GM19035 (cell line): ENCODE measurements at regions not wholly inside any gene's neighbourhood (a gene's known extent, or its start where the extent isn't known, plus 50 kb on each side); places are given as distances from the start of the nearest gene placed in this dataset.
"Not testable (repeated sequence)": the region's sequence is repeated elsewhere in the genome, so short reads cannot be mapped to it uniquely, and the experiment has no call there.

Experiments
- ATAC-seq: cut with Tn5 transposase; IDR thresholded peaks from one replicate; pipeline ENCODE4 v1.9.1; 2021; ENCODE audit not compliant: unreplicated experiment

DNA sequence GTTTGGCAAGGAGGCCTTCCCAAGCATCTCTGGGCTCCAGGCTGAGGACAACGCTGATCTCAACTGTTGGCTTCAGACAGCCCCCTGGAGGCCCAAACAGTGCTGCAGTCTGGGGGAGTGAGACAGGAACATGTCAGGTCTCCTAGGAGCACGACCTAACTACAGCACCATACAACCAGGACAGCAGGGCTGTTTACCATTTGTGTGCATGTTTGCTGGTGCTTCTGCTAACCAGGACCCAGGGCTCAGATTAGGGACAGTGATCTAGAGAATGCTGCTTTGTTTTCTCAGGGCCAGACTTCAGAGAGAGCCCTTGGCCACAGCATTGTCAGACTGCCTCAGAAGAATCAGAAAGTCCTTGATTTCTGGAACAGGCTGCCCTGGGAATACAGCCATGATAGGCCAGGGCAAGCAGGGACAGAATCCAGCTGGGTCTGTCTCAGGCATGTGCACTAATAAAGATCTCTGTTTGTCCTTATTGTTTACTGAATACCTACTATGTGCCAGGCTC, 126.5 kb downstream of the VPREB1 start:
- no peak for ATAC-seq

DNA sequence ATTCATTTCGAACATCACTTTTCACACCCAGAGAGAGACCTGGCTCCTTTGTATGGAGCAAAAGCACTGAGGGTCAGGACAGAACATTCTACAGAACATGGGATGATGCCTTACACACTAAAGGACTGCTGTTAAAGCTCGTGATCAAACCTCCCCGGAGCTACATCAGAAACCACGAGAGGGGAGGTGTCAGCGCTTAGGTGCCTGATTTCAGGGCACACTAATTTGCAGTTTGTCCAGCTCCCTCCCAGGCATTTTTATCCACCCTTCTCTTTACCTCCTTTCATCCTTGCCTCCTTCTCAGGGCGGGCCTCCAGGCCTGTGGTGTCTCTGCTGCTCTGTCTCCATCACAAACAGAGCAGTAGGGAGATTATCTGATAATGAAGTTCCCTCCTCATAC, 127.5 kb downstream of the VPREB1 start:
- no peak for ATAC-seq

- ATAC-seq = no peak
Measured at GRCh38 chr22:22374163-22374562, 129.6 kb downstream of the VPREB1 start.

- ATAC-seq = no peak
Measured at GRCh38 chr22:22374579-22374978, 130.0 kb downstream of the VPREB1 start.

DNA sequence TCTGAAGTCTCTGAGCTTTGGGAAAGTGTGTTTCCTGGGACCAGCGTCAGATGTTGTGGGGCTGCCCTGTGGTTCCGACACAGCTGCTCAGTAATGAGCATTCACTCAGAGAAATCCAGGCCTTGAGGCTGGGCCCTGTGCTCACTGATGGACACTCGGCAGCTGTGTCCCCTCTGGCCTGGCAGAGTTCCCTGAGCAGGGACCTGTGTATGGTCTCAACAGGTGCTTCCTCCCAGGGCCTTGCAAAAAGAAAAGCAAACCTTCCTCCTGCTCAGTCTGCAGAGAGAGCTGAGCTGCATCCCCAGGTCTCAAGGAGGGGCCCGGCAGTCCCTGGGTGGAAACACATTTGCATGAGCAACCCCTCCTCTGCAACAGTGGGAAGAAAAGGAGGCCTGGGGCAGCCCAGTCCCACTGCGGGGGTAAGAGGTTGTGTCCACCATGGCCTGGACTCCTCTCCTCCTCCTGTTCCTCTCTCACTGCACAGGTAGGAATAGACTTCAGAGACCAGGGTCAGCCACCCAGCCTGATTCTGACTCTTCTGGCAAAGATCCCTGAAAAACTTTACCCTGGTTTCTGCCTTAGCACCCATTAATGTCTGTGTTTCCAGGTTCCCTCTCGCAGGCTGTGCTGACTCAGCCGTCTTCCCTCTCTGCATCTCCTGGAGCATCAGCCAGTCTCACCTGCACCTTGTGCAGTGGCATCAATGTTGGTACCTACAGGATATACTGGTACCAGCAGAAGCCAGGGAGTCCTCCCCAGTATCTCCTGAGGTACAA, 131.2 kb downstream of the VPREB1 start:
- no peak for ATAC-seq

GRCh38 chr22:22376352-22376706, 131.7 kb downstream of the VPREB1 start:
- ATAC-seq = no peak

DNA sequence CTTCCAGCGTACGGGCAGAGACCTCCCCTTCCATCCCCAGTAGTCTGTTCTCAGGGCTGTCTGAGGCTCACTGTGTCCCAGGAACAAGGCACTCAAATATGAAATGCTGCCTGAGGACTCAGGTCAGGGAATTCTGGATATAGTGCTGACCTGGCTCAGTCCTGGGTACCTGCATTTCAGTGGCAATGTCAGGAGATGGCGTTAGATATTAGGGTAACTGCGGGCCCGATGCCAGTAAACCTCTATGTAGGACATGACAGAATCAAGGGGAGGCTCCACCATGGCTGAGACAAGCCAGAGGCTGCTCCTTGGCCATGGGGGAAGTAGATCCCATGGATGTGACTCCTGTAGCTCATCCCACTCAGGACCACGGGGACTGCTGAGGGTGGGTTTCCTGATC, 131.7 kb downstream of the ZNF280B start:
- ATAC-seq = not testable (repeated sequence)

- ATAC-seq = no peak
Measured at GRCh38 chr22:22377335-22377734, 131.2 kb downstream of the ZNF280B start.

GRCh38 chr22:22378446-22379415, 129.8 kb downstream of the ZNF280B start:
- ATAC-seq = no peak

DNA sequence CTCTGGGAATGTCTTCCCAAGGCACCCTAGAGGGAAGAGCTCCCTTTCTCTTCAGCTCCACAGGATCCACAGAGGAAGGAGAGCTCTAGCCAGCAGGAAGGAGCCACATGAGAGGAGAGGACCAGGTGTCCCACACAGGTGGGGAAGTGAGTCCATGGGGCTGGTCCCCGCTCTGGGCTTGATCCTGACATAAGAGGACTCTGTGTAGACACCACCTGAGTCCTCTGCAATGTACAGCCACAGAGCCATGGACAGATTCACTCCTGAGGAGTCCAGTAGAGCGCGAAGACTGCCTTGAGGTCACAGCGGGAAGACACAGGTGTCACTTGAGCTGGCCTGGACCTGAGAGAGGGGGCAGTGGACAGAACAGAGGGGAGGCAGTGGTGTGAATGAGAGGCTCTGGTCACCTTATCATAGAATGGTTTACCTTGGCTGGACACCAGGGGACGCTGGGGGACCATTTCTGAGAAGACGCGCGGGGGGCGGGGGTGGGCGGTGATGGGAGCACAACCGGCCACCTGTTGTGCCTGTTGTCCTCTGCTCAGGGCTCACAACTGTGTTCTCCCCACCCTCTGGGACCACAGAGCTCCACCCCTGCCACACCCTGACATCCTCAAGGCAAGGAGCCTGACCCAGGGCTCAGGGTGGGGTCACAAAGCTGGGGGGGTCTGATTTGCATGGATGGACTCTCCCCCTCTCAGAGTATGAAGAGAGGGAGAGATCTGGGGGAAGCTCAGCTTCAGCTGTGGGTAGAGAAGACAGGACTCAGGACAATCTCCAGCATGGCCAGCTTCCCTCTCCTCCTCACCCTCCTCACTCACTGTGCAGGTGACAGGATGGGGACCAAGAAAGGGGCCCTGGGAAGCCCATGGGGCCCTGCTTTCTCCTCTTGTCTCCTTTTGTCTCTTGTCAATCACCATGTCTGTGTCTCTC, 128.2 kb downstream of the ZNF280B start:
- ATAC-seq = no peak

DNA sequence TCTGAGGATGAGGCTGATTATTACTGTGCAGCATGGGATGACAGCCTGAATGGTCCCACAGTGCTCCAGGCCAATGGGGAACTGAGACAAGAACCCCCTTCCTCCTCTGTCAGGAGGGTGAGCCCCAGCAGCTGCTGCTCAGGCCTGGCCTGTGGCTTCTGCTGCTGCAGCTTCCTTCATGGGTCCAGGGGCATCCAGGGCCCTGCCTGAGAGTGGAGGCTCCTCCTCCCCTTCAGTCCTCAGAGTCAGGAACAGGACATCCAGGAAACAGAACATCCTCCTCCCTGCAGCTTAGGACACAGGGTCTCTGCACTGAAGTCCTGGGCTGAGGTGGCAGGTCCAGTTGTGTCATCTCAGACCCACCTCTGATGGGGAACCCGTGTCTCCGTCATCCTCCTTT, 127.2 kb downstream of the ZNF280B start:
- ATAC-seq = not testable (repeated sequence)

DNA sequence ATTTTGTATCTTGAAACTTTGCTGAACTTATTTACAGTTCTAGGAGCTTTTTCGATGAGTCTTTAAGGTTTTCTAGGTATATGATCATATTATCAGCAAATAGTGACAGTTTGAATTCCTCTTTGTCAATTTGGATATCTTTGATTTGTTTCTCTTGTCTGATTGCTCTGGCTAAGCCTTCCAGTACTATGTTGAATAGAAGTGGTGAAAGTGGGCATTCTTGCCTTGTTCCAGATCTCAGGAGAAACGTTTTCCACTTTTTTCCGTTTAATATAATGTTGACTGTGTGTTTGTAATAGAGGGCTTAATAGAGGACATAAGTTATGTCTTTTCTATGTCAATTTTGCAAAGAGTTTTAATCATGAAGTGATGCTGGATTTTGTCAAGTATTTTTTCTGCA, 124.3 kb downstream of the ZNF280B start:
- no peak for ATAC-seq

GRCh38 chr22:22384668-22385244, 123.8 kb downstream of the ZNF280B start:
- ATAC-seq = no peak

DNA sequence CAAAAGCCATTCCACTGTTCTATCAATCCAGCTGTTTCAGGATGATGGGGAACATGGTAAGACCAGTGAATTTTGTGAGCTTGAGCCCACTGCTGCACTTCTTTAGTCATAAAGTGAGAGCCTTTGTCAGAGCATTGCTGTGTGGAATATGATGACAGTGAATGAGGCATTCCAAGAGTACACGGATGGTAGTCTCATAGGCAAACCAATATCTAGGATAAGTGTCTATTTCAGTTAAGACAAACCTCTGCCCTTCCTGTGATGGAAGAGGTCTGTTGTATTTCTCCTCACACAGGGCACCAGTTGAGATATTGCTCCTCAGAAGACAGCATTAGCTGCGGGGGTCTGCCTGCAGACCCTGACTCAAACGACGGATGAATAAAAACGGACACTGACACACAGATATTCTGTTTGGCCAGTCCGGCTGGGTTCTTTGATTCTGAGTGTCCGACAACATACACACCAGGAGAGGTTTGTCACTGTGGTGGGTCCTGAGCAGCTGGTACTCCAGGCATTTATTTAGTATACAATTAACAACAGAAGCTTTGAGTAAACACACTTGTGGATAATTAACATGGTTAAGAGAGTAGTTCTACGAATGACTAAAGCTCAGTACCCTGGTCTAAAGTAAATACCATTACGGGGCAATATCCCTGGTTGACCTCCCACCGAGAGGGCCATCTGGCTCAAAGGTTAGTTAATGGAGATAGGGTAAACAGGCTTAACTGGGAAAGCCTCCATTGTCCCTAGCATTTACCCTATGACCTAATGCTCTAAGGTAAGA, 121.7 kb downstream of the ZNF280B start:
- ATAC-seq = no peak

DNA sequence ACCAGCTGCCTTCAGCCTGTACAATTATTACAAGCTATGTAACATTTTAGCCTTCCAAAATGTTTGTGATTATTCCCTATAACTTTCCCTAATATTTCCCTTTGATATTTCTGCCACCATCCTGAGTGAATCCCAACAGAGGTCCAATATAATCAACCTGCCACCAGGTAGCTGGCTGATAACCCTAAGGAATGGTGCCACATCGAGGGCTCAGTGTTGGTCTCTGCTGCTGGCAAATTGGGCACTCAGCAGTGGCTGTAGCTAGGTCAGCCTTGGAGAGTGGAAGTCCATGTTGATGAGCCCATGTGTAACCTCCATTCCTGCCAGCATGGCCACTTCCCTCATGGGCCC, 121.2 kb downstream of the ZNF280B start:
- ATAC-seq = no peak

DNA sequence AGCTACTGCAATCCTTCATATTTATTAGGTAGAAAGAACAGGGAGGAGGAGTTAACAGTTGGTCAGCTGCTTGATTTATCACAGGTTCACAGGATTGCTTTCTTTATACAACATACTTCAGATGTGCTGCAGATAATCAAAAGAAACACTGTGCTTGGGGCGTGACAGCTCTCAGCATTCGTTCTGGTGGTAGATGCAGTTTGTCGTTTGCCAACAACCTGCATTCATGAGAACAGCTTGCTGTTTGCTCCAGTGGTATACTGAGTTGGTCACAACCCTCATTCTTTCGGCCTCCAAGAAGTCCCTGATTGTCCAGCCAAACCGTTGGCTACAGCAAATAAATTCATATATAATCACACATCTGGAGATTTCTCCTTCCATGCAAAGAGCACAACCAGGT, 120.5 kb downstream of the ZNF280B start:
- no peak for ATAC-seq

DNA sequence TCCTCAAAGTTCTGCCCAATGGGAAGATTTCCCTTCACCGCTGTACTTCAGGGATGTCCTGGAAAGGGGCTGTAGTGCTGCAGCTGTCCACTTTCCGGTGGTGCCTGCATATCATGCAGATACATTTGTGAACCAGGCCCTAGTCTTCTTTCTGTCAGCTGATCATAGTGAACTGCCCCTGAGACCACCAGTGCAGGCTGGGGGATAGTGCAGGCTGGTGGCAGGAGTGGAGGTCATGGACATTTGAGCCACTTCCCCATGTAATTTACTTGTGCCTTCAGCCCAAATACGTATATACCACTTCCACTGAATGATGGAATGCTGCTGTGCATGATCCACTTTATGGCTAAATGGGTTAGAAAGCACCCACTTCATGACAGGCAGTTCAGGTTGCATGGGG, 120.0 kb downstream of the ZNF280B start:
- no peak for ATAC-seq

DNA sequence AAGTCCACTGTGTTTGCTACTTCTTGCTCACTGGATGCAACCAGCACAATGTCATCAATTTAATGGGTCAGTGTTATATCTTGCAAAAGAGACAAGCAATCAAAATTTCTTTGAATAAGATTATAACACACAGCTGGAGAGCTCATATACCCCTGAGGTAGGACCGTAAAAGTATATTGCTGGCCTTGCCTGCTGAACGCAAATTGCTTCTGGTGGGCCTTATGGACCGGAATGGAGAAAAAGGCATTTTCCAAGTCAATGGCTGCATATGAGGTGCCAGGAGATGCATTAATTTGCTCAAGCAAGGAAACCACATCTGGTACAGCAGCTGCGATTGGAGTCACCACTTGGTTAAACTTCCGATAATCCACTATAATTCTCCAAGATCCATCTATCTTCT, 119.1 kb downstream of the ZNF280B start:
- ATAC-seq = no peak

- no peak for ATAC-seq
Measured at GRCh38 chr22:22390989-22391388, 117.6 kb downstream of the ZNF280B start.

DNA sequence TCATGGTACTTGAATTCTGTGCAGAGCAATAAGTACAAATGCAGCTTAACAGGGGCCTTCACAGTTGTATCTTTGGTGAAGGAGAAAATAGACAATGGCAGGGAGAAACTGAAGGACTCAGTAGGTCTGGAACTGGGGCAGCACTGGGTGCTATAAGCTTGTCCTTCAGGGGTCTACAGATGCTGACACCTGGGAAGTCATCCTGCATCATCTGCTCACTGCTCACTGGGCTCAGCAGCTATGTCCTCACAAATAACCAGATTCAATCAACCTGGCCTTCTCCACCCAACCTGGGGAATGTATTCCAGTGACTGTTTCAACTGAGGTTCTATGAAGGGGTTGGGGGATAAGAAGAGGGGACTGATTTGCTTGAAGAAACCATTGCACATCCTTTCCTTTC, 117.0 kb downstream of the ZNF280B start:
- ATAC-seq = no peak
